Ovary (tissue), 7 donors: ENCODE measurements at regions not wholly inside any gene's neighbourhood (a gene's known extent, or its start where the extent isn't known, plus 50 kb on each side); places are given as distances from the start of the nearest gene placed in this dataset.

Source experiments
- DNase-seq, 5 donors: peaks; one replicate each; pipeline ENCODE4 v3.0.0-alpha.2; 2019 to 2020
- H3K27ac ChIP-seq, 2 donors: fragments of 200-600 bp; one replicate each; pipeline versions ENCODE4 v1.5.1 to v1.8.0; 2019 to 2022
- H3K27me3 ChIP-seq: fragments of 200-600 bp; one replicate; pipeline ENCODE4 v1.8.0; 2022
- H3K36me3 ChIP-seq: fragments of 200-600 bp; sonication (generic); one replicate; pipeline ENCODE4 v1.5.1; 2019
- H3K4me1 ChIP-seq: one replicate; pipeline ENCODE4 v1.8.1; 2013; ENCODE audit warnings: mild to moderate bottlenecking, moderate library complexity; ENCODE audit not compliant: insufficient read depth
- H3K4me3 ChIP-seq: fragments of 200-600 bp; sonication (generic); one replicate; pipeline ENCODE4 v1.5.1; 2017
- H3K9me3 ChIP-seq, 2 donors: fragments of 200-600 bp in 1 of 2; sonication (generic) in 1 of 2; one replicate each; pipeline versions ENCODE4 v1.5.1 to v1.8.1; 2013 to 2019; ENCODE audit warnings: mild to moderate bottlenecking in 1 of 2, moderate library complexity in 1 of 2
- EP300 ChIP-seq: sonication (generic); formaldehyde crosslinking; IDR thresholded peaks from one replicate; pipeline ENCODE4 v1.6.1; 2017; ENCODE audit warnings: antibody characterized with exemption
- POLR2A ChIP-seq: fragments of 450-650 bp; IDR thresholded peaks from one replicate; pipeline ENCODE4 v1.6.1; 2017; ENCODE audit warnings: antibody characterized with exemption, mild to moderate bottlenecking, moderate library complexity
- WGBS, 3 donors: extraction: QIAGEN DNeasy Blood & Tissue Kit in 1 of 3; methylation state at CpG; one replicate each; pipeline versions ENCODE4 v1.1.5 to v1.1.7; 2013 to 2017; 5-methylcytosine and 5-hydroxymethylcytosine counted together
- intact Hi-C, 4 donors: fragments of 100-400 bp; cut with DNase I; formaldehyde crosslinking; loops; one replicate each; pipeline versions ENCODE4 v1.11.0 to v1.15.1; 2022 to 2023
- TF ChIP-seq, protein P1 (sequence below), 3 donors: fragments of 450-650 bp in 2 of 3; fragments of 200-600 bp in 1 of 3; IDR thresholded peaks; one replicate each; pipeline versions ENCODE4 v1.5.1 to v1.8.0; 2016 to 2022; ENCODE audit warnings: antibody characterized with exemption in 3 of 3, mild to moderate bottlenecking in 1 of 3
- donor health status: DM: no; HTN: no; CAD: no; lungs with moderate emphysema.
- donor health status: DM: no; HTN: no; CAD: no.
- donor health status: Bipolar disorder and iron deficiency.
- donor health status: DM: no; HTN: no; CAD: no.
- donor health status: DM: yes; HTN: yes; CAD: no.

GRCh38 chr3:61497463-61497862, 63.9 kb upstream of the PTPRG start:
- TF ChIP-seq, protein P1, sequence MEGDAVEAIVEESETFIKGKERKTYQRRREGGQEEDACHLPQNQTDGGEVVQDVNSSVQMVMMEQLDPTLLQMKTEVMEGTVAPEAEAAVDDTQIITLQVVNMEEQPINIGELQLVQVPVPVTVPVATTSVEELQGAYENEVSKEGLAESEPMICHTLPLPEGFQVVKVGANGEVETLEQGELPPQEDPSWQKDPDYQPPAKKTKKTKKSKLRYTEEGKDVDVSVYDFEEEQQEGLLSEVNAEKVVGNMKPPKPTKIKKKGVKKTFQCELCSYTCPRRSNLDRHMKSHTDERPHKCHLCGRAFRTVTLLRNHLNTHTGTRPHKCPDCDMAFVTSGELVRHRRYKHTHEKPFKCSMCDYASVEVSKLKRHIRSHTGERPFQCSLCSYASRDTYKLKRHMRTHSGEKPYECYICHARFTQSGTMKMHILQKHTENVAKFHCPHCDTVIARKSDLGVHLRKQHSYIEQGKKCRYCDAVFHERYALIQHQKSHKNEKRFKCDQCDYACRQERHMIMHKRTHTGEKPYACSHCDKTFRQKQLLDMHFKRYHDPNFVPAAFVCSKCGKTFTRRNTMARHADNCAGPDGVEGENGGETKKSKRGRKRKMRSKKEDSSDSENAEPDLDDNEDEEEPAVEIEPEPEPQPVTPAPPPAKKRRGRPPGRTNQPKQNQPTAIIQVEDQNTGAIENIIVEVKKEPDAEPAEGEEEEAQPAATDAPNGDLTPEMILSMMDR (IDR thresholded peaks at IDR 0.05) = no peak
- TF ChIP-seq EP300 = no peak
- no peak for TF ChIP-seq POLR2A
- no peaks in the 10 kb centered on the region for H3K4me1 ChIP-seq
- no peak overlapping the region for H3K4me3 ChIP-seq
- WGBS, 3 donors = 92 to 94% (median 93%) methylated on average over 2 of the region's 2 CpGs
- DNase-seq = no peak
- intact Hi-C loops = no loop called here
- H3K9me3 ChIP-seq = no peaks in the 10 kb centered on the region
- no peak overlapping the region for H3K27ac ChIP-seq
- H3K27me3 ChIP-seq = no peaks in the 10 kb centered on the region
- no peaks in the 10 kb centered on the region for H3K36me3 ChIP-seq

DNA sequence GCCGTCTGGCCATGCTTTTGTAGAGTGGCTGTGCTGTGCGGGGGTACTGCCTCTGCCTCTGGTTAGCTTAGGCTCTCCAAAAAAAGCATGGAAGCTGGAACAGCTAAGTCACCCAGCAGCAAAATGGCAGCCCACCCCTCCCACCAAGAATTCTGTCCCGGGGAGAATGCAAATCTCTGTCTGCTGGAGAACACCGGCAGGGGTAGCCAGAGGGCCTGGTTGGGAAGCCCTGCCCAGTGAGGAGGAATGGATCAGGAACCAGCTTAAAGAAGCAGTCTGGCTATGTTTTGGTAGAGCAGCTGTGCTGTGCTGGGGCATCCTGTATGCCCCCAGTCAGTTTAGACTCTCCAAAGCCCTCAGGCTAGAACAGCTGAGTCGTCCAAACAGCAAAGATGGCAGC, 56.2 kb upstream of the PTPRG start:
- Histone ChIP-seq H3K4me1 (no peaks in the 10 kb centered on the region), H3K9me3 (no peaks in the 10 kb centered on the region), H3K27ac (no peak overlapping the region), H3K27me3 (no peaks in the 10 kb centered on the region), H3K36me3 (no peaks in the 10 kb centered on the region), H3K4me3 (no peak overlapping the region)
- TF ChIP-seq, protein P1 (IDR thresholded peaks at IDR 0.05) = no peak
- TF ChIP-seq EP300 = no peak
- no peak for TF ChIP-seq POLR2A
- intact Hi-C loops = no loop called here
- no peak for DNase-seq
- 80 to 94% (median 89%) methylated on average over 5 of the region's 5 CpGs for WGBS, 3 donors

- intact Hi-C loops = no loop called here
- Histone ChIP-seq H3K36me3 (no peaks in the 10 kb centered on the region), H3K4me3 (no peak overlapping the region), H3K27me3 (no peaks in the 10 kb centered on the region), H3K27ac (no peak overlapping the region), H3K4me1 (no peaks in the 10 kb centered on the region), H3K9me3 (no peaks in the 10 kb centered on the region)
- TF ChIP-seq EP300 = no peak
- TF ChIP-seq POLR2A = no peak
- TF ChIP-seq, protein P1 (IDR thresholded peaks at IDR 0.05) = no peak
- DNase-seq = no peak
- 19 to 37% (median 30%) methylated on average over 1 of the region's 1 CpG for WGBS, 3 donors
These were observed 53.4 kb upstream of the PTPRG start for GRCh38 chr3:61507946-61508345.
